ENCODE measurements at regions not wholly inside any gene's neighbourhood (a gene's known extent, or its start where the extent isn't known, plus 50 kb on each side); places are given as distances from the start of the nearest gene placed in this dataset.

DNA sequence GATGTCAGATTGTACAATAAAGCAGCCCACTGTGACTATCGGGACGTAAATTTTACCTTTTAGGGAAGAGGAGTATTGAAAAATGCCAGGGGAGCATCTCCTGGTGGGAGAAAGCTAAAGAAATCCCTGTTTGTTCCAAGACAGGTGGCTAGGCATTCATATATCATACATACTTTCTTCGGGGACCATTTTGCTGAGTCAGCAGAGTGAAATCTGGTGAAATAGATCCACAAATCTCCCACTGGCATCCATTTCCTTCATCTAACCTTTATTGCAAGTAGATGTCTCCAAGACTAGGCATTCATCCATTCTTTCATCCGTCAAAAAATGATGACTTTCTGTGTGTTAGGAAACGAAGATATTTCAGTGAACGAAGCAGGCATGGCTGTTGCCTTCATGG lies 107.1 kb downstream of the BMP4 start:
- H3K79me2 ChIP-seq (ENCODE audit: insufficient read depth, low read length) = no peaks in the 10 kb centered on the region
- H3K27me3 ChIP-seq (ENCODE audit: insufficient read depth, low read length, poor library complexity) = no peaks in the 10 kb centered on the region
- no peaks in the 10 kb centered on the region for H3K9me3 ChIP-seq (ENCODE audit: insufficient read depth, low read length, severe bottlenecking)
- no peak overlapping the region for H3K4me3 ChIP-seq (ENCODE audit: low read depth in 1 of 2, low read length in 2 of 2)
- H3K27ac ChIP-seq (ENCODE audit: low read length) = no peak overlapping the region
- no peak overlapping the region for H3K9ac ChIP-seq (ENCODE audit: low read depth, low read length)
- DNase-seq (no peak), ATAC-seq (ENCODE audit: insufficient read depth, low read depth) (no peak)
- no peaks in the 10 kb centered on the region for H3K4me1 ChIP-seq (ENCODE audit: insufficient read depth, low read length)
- TF ChIP-seq EZH2 (IDR thresholded peaks at IDR 0.05; ENCODE audit: borderline replicate concordance, low read depth, low read length, severe bottlenecking) = no peak
- TF ChIP-seq, protein P1, sequence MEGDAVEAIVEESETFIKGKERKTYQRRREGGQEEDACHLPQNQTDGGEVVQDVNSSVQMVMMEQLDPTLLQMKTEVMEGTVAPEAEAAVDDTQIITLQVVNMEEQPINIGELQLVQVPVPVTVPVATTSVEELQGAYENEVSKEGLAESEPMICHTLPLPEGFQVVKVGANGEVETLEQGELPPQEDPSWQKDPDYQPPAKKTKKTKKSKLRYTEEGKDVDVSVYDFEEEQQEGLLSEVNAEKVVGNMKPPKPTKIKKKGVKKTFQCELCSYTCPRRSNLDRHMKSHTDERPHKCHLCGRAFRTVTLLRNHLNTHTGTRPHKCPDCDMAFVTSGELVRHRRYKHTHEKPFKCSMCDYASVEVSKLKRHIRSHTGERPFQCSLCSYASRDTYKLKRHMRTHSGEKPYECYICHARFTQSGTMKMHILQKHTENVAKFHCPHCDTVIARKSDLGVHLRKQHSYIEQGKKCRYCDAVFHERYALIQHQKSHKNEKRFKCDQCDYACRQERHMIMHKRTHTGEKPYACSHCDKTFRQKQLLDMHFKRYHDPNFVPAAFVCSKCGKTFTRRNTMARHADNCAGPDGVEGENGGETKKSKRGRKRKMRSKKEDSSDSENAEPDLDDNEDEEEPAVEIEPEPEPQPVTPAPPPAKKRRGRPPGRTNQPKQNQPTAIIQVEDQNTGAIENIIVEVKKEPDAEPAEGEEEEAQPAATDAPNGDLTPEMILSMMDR (IDR thresholded peaks at IDR 0.05; ENCODE audit: borderline replicate concordance, extremely low read depth, low read length, poor library complexity, severe bottlenecking) = no peak
- H2AFZ ChIP-seq (ENCODE audit: low read depth, low read length) = no peak overlapping the region
- H4K20me1 ChIP-seq (ENCODE audit: insufficient read depth, low read length) = no peaks in the 10 kb centered on the region
- H3K36me3 ChIP-seq (ENCODE audit: insufficient read depth, low read length) = no peaks in the 10 kb centered on the region
- no peak overlapping the region for H3K4me2 ChIP-seq (ENCODE audit: insufficient read depth, low read length)

- H3K9me3 ChIP-seq (ENCODE audit: insufficient read depth, low read length, severe bottlenecking) = no peaks in the 10 kb centered on the region
- no peak overlapping the region for H2AFZ ChIP-seq (ENCODE audit: low read depth, low read length)
- H3K27me3 ChIP-seq (ENCODE audit: insufficient read depth, low read length, poor library complexity) = no peaks in the 10 kb centered on the region
- no peak for DNase-seq
- no peak overlapping the region for H3K9ac ChIP-seq (ENCODE audit: low read depth, low read length)
- H3K79me2 ChIP-seq (ENCODE audit: insufficient read depth, low read length) = no peaks in the 10 kb centered on the region
- no peak overlapping the region for H3K4me3 ChIP-seq (ENCODE audit: low read depth in 1 of 2, low read length in 2 of 2)
- no peak overlapping the region for H3K4me2 ChIP-seq (ENCODE audit: insufficient read depth, low read length)
- TF ChIP-seq, protein P1 (IDR thresholded peaks at IDR 0.05; ENCODE audit: borderline replicate concordance, extremely low read depth, low read length, poor library complexity, severe bottlenecking) = no peak
- no peak for TF ChIP-seq EZH2 (IDR thresholded peaks at IDR 0.05; ENCODE audit: borderline replicate concordance, low read depth, low read length, severe bottlenecking)
- H3K36me3 ChIP-seq (ENCODE audit: insufficient read depth, low read length) = no peaks in the 10 kb centered on the region
- no peaks in the 10 kb centered on the region for H4K20me1 ChIP-seq (ENCODE audit: insufficient read depth, low read length)
- H3K4me1 ChIP-seq (ENCODE audit: insufficient read depth, low read length) = no peaks in the 10 kb centered on the region
- ATAC-seq (ENCODE audit: insufficient read depth, low read depth) = no peak
- H3K27ac ChIP-seq (ENCODE audit: low read length) = no peak overlapping the region
These were observed 107.8 kb downstream of the BMP4 start for GRCh38 chr14:53848854-53849253.

GRCh38 chr14:53847881-53848280 lies 108.7 kb downstream of the BMP4 start:
- H3K79me2 ChIP-seq (ENCODE audit: insufficient read depth, low read length) = no peaks in the 10 kb centered on the region
- ATAC-seq (ENCODE audit: insufficient read depth, low read depth) (no peak), DNase-seq (no peak)
- H3K9me3 ChIP-seq (ENCODE audit: insufficient read depth, low read length, severe bottlenecking) = no peaks in the 10 kb centered on the region
- H3K27ac ChIP-seq (ENCODE audit: low read length) = no peak overlapping the region
- H3K36me3 ChIP-seq (ENCODE audit: insufficient read depth, low read length) = no peaks in the 10 kb centered on the region
- no peak overlapping the region for H3K9ac ChIP-seq (ENCODE audit: low read depth, low read length)
- H3K4me1 ChIP-seq (ENCODE audit: insufficient read depth, low read length) = no peaks in the 10 kb centered on the region
- H3K4me2 ChIP-seq (ENCODE audit: insufficient read depth, low read length) = no peak overlapping the region
- no peaks in the 10 kb centered on the region for H3K27me3 ChIP-seq (ENCODE audit: insufficient read depth, low read length, poor library complexity)
- H4K20me1 ChIP-seq (ENCODE audit: insufficient read depth, low read length) = no peaks in the 10 kb centered on the region
- no peak overlapping the region for H3K4me3 ChIP-seq (ENCODE audit: low read depth in 1 of 2, low read length in 2 of 2)
- TF ChIP-seq EZH2 (IDR thresholded peaks at IDR 0.05; ENCODE audit: borderline replicate concordance, low read depth, low read length, severe bottlenecking) = no peak
- TF ChIP-seq, protein P1 (IDR thresholded peaks at IDR 0.05; ENCODE audit: borderline replicate concordance, extremely low read depth, low read length, poor library complexity, severe bottlenecking) = no peak
- H2AFZ ChIP-seq (ENCODE audit: low read depth, low read length) = no peak overlapping the region

DNA sequence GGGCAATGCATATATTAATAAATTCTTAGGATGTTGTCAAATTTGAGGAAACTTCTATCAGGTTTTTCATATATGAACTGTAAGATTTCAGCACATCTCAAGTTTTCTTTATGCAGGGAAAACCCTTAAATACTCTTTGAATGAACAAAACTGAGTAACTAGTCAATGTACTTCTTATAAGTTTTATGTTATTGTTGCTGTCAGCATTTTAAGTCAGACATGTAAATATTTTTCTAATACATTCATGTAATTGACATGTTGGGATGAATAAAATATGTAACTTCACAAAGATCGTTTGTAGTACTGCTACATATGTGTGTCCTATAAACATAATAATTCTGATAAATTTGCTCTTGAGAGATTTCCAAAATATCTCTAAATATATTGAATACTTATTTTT lies 109.6 kb downstream of the BMP4 start:
- ATAC-seq (ENCODE audit: insufficient read depth, low read depth) = no peak
- Histone ChIP-seq H3K79me2 (ENCODE audit: insufficient read depth, low read length) (no peaks in the 10 kb centered on the region), H3K9ac (ENCODE audit: low read depth, low read length) (no peak overlapping the region), H3K36me3 (ENCODE audit: insufficient read depth, low read length) (no peaks in the 10 kb centered on the region), H3K4me2 (ENCODE audit: insufficient read depth, low read length) (no peak overlapping the region), H3K27me3 (ENCODE audit: insufficient read depth, low read length, poor library complexity) (no peaks in the 10 kb centered on the region), H2AFZ (ENCODE audit: low read depth, low read length) (no peak overlapping the region), H3K4me1 (ENCODE audit: insufficient read depth, low read length) (no peaks in the 10 kb centered on the region), H3K4me3 (ENCODE audit: low read depth in 1 of 2, low read length in 2 of 2) (no peak overlapping the region), H3K27ac (ENCODE audit: low read length) (no peak overlapping the region), H3K9me3 (ENCODE audit: insufficient read depth, low read length, severe bottlenecking) (no peaks in the 10 kb centered on the region), H4K20me1 (ENCODE audit: insufficient read depth, low read length) (no peaks in the 10 kb centered on the region)
- TF ChIP-seq EZH2 (IDR thresholded peaks at IDR 0.05; ENCODE audit: borderline replicate concordance, low read depth, low read length, severe bottlenecking) = no peak
- TF ChIP-seq, protein P1 (IDR thresholded peaks at IDR 0.05; ENCODE audit: borderline replicate concordance, extremely low read depth, low read length, poor library complexity, severe bottlenecking) = no peak
- no peak for DNase-seq

Data from DND-41 (cell line).